PC-9 (cell line): ENCODE measurements at regions not wholly inside any gene's neighbourhood (a gene's known extent, or its start where the extent isn't known, plus 50 kb on each side); places are given as distances from the start of the nearest gene placed in this dataset.

Experiments used
- BruUV-seq: library from RNA; stranded (reverse); fragments of 400-500 nt; replicated peaks from 2 replicates; lab custom pipeline; 2021; lab: Mats Ljungman, UMichigan
- CTCF ChIA-PET: fragments of 300-600 bp; sonication (Branson Sonifier 250); formaldehyde crosslinking; loops from one replicate; lab custom pipeline; 2022; ENCODE audit warnings: antibody characterized with exemption; lab: Charles Lee
- POLR2A ChIA-PET: fragments of 300-600 bp; sonication (Branson Sonifier 250); formaldehyde crosslinking; loops from one replicate; lab custom pipeline; 2022; ENCODE audit warnings: antibody characterized with exemption; ENCODE audit not compliant: unreplicated experiment; lab: Charles Lee
- DNase-seq, 2 experiments: peaks; one replicate each; pipeline versions ENCODE4 v3.0.0 to v3.0.0-alpha.2; 2015 to 2022; ENCODE audit warnings: mixed read lengths in 1 of 2
- H2AFZ ChIP-seq: fragments of 200-600 bp; sonication (generic); 2 replicates; pipeline ENCODE4 v1.8.1; 2017; ENCODE audit warnings: antibody characterized with exemption
- H3F3A ChIP-seq: fragments of 200-600 bp; sonication (generic); 2 replicates; pipeline ENCODE4 v1.8.1; 2017; ENCODE audit warnings: antibody characterized with exemption, mild to moderate bottlenecking, low read depth; ENCODE audit not compliant: insufficient read depth
- H3K27ac ChIP-seq: fragments of 200-600 bp; sonication (generic); 2 replicates; pipeline ENCODE4 v1.6.1; 2016; ENCODE audit warnings: mixed run types
- H3K27me3 ChIP-seq: fragments of 200-600 bp; sonication (generic); 2 replicates; pipeline ENCODE4 v1.6.1; 2016; ENCODE audit warnings: low read depth, mixed run types; ENCODE audit not compliant: insufficient read depth
- H3K36me3 ChIP-seq: fragments of 200-600 bp; sonication (generic); 2 replicates; pipeline ENCODE4 v1.6.1; 2016; ENCODE audit warnings: low read depth, mixed run types
- H3K4me1 ChIP-seq: fragments of 200-600 bp; sonication (generic); replicated peaks from 2 replicates; pipeline ENCODE4 v1.6.1; 2016; ENCODE audit warnings: mixed run types; ENCODE audit not compliant: insufficient read depth
- H3K4me2 ChIP-seq: fragments of 200-600 bp; sonication (generic); 2 replicates; pipeline ENCODE4 v1.6.1; 2017; ENCODE audit warnings: mixed run types
- H3K4me3 ChIP-seq: fragments of 200-600 bp; sonication (generic); 2 replicates; pipeline ENCODE4 v1.6.1; 2016; ENCODE audit warnings: mixed run types
- H3K79me2 ChIP-seq: fragments of 200-600 bp; sonication (generic); 2 replicates; pipeline ENCODE4 v1.6.1; 2017; ENCODE audit warnings: low read depth, mixed run types
- H3K9me2 ChIP-seq: fragments of 200-600 bp; sonication (generic); 2 replicates; pipeline ENCODE4 v1.8.1; 2017; ENCODE audit warnings: mild to moderate bottlenecking; ENCODE audit not compliant: insufficient read depth
- H3K9me3 ChIP-seq: fragments of 200-600 bp; sonication (generic); 2 replicates; pipeline ENCODE4 v1.8.1; 2016; ENCODE audit warnings: low read depth; ENCODE audit not compliant: insufficient read depth
- H4K20me1 ChIP-seq: fragments of 200-600 bp; sonication (generic); 2 replicates; pipeline ENCODE4 v1.8.1; 2017; ENCODE audit not compliant: insufficient read depth
- CTCF ChIP-seq: fragments of 200-600 bp; sonication (generic); conservative IDR thresholded peaks from 2 replicates; pipeline ENCODE4 v1.6.1; 2017; ENCODE audit warnings: mixed run types, antibody characterized with exemption, mild to moderate bottlenecking, moderate library complexity
- EZH2 ChIP-seq: fragments of 200-600 bp; sonication (generic); IDR thresholded peaks from 2 replicates; pipeline ENCODE4 v1.8.0; 2017; ENCODE audit warnings: antibody characterized with exemption, low read depth
- intact Hi-C: fragments of 100-400 bp; cut with micrococcal nuclease; formaldehyde crosslinking; loops from one replicate; pipeline ENCODE4 v1.10.0; 2022; ENCODE audit not compliant: unreplicated experiment

DNA sequence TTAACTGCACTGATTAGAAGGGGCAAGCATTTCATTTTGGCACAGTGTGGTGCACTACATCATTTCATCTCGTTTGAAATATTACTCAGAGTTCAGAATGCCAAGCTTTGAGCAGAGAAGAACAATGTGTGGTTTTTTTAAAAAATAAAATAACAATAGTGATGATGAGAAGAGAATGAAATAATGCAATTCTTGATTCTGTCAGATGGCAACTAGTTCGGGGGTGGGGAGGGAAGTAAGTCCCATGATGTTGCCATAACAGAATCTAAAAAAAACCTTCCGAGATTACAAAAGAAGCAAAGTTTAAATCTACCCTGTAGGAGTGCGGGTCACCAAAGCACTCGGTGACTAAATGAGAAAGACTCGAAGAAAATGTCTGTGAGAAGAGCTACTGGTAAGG lies 490.4 kb downstream of the NR4A2 start:
- no peaks in the 10 kb centered on the region for H3K27me3 ChIP-seq
- POLR2A ChIA-PET, result interaction anchor here (0.6 kb wide), 1 partner anchor 110 kb away, joined by 8 read pairs; no protein-coding TSS in a partner anchor
- H4K20me1 ChIP-seq, result no peaks in the 10 kb centered on the region
- H3K79me2 ChIP-seq, result no peaks in the 10 kb centered on the region
- BruUV-seq, result no TSS peak
- H3K27ac ChIP-seq, result no peak overlapping the region
- H3K4me1 ChIP-seq, result 0 out of 2 replicates have a peak, but pooled peaks cover 4% of the 10 kb centered on the region
- DNase-seq, result no peak
- H3K36me3 ChIP-seq, result no peaks in the 10 kb centered on the region
- H3K9me3 ChIP-seq, result no peaks in the 10 kb centered on the region
- TF ChIP-seq EZH2 (no peak), CTCF (no peak)
- CTCF ChIA-PET, result no interaction called here
- no peaks in the 10 kb centered on the region for H3K9me2 ChIP-seq
- H3K4me3 ChIP-seq, result no peak overlapping the region
- H3K4me2 ChIP-seq, result no peak overlapping the region
- H2AFZ ChIP-seq, result no peak overlapping the region
- intact Hi-C loops, result no loop called here
- no peaks in the 10 kb centered on the region for H3F3A ChIP-seq

DNA sequence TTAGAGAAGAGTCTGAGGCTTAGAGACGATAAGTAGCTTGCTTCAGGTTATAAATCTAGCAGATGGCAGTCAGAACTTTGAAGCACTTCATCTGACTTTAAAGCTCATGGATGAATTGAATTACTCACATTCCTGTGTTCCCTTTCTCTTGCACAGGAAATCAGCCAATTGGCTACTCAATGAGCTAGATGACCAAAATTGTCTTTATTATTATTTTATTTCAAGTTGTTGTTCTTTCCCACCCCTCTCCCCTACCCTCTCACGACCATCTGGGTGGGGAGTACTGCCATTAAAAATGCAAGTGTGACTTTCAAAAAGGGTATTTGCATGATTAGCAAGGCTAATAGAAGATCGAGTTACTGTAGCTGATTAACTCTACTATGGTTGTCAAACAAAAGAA lies 491.1 kb downstream of the NR4A2 start:
- BruUV-seq, result no TSS peak
- no peaks in the 10 kb centered on the region for H3K79me2 ChIP-seq
- no peak overlapping the region for H2AFZ ChIP-seq
- H3K4me1 ChIP-seq, result 0 out of 2 replicates have a peak, but pooled peaks cover 2% of the 10 kb centered on the region
- CTCF ChIA-PET, result no interaction called here
- no peak for DNase-seq
- TF ChIP-seq EZH2 (no peak), CTCF (no peak)
- H3K4me2 ChIP-seq, result no peak overlapping the region
- intact Hi-C loops, result no loop called here
- H3K27ac ChIP-seq, result no peak overlapping the region
- POLR2A ChIA-PET, result interaction anchor here (0.6 to 0.7 kb wide), 2 partner anchors 111 to 1966 kb away, joined by 5 to 8 read pairs; no protein-coding TSS in a partner anchor
- H4K20me1 ChIP-seq, result no peaks in the 10 kb centered on the region
- H3K9me3 ChIP-seq, result no peaks in the 10 kb centered on the region
- no peaks in the 10 kb centered on the region for H3K36me3 ChIP-seq
- H3K27me3 ChIP-seq, result no peaks in the 10 kb centered on the region
- H3F3A ChIP-seq, result no peaks in the 10 kb centered on the region
- H3K9me2 ChIP-seq, result no peaks in the 10 kb centered on the region
- H3K4me3 ChIP-seq, result no peak overlapping the region

DNA sequence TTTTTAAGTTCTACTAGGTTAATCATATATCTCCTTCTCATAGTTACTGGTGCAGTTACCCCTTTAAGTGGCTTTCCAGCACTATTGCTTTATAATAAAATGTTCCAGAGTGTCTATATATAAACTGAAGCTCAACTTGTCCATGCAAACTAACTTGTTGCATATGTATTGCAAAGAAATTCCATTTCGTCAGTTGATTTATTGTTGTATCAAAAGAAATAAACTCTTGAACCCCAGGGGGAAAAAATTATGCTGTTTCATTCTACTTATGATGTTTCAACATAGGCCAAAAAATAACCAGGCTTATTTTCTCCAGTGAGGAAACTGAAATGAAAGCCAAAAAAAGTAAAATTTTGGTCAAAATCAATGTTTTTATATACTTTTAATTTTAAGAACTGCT lies 491.9 kb downstream of the NR4A2 start:
- ChIA-PET CTCF (no interaction called here), POLR2A (no interaction called here)
- no peak for TF ChIP-seq CTCF
- TF ChIP-seq EZH2, result no peak
- H3K4me3 ChIP-seq, result no peak overlapping the region
- H2AFZ ChIP-seq, result no peak overlapping the region
- no peaks in the 10 kb centered on the region for H3K36me3 ChIP-seq
- no peaks in the 10 kb centered on the region for H3K27me3 ChIP-seq
- BruUV-seq, result no TSS peak
- intact Hi-C loops, result no loop called here
- H3K9me2 ChIP-seq, result no peaks in the 10 kb centered on the region
- H3K4me1 ChIP-seq, result no peaks in the 10 kb centered on the region
- no peak overlapping the region for H3K4me2 ChIP-seq
- no peak overlapping the region for H3K27ac ChIP-seq
- H3K9me3 ChIP-seq, result no peaks in the 10 kb centered on the region
- DNase-seq, result no peak
- H4K20me1 ChIP-seq, result no peaks in the 10 kb centered on the region
- H3F3A ChIP-seq, result no peaks in the 10 kb centered on the region
- H3K79me2 ChIP-seq, result no peaks in the 10 kb centered on the region
